ENCODE measurements at regions not wholly inside any gene's neighbourhood (a gene's known extent, or its start where the extent isn't known, plus 50 kb on each side); places are given as distances from the start of the nearest gene placed in this dataset.
A peak's percentile ranks its signal among the peaks of the same experiment; 100 is the strongest.

DNA sequence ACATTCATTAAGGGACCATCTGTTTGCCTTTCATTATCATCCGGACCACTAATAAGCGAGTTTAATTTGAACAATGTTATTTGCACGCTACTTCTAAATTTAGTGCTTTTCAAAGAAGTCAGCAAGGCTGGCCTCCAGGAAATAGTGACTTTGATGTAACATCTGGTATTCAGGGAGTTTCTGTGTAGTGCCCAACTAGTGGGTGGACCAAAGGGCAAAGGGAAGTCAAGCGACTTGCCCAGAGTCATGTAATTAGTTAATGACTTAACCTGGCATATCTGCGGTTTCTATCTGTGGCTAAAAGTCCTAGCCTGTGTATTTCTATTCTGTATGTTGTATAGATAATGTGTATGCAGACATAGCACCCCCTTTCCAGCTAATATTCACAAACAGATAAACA, 56.3 kb upstream of the LCORL start:
- no peaks in the 10 kb centered on the region for H3K36me3 ChIP-seq
- no peaks in the 10 kb centered on the region for H3K9me3 ChIP-seq
- WGBS, 4 donors: 53 to 71% (median 67%) methylated on average over 5 of the region's 5 CpGs
- H3K4me1 ChIP-seq: peaks cover 0 to 13% (median 3%) of the 10 kb centered on the region in 12 donors
- ATAC-seq: no peak
- DNase-seq: no peak
- TF ChIP-seq POLR2A (IDR thresholded peaks at IDR 0.05): no peak
- TF ChIP-seq, protein P1, sequence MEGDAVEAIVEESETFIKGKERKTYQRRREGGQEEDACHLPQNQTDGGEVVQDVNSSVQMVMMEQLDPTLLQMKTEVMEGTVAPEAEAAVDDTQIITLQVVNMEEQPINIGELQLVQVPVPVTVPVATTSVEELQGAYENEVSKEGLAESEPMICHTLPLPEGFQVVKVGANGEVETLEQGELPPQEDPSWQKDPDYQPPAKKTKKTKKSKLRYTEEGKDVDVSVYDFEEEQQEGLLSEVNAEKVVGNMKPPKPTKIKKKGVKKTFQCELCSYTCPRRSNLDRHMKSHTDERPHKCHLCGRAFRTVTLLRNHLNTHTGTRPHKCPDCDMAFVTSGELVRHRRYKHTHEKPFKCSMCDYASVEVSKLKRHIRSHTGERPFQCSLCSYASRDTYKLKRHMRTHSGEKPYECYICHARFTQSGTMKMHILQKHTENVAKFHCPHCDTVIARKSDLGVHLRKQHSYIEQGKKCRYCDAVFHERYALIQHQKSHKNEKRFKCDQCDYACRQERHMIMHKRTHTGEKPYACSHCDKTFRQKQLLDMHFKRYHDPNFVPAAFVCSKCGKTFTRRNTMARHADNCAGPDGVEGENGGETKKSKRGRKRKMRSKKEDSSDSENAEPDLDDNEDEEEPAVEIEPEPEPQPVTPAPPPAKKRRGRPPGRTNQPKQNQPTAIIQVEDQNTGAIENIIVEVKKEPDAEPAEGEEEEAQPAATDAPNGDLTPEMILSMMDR (IDR thresholded peaks at IDR 0.05): no peak
- intact Hi-C loops (cut with DNase I): loop anchor here in 2 of 10 donors (5.0 to 10.0 kb wide), 2 partner anchors 237 to 289 kb away; no protein-coding TSS in a partner anchor
- H3K4me3 ChIP-seq: no peak overlapping the region
- peaks cover 0 to 6% (median 0%) of the 10 kb centered on the region in 9 donors for H3K27me3 ChIP-seq
- H3K27ac ChIP-seq: no peak overlapping the region

DNA sequence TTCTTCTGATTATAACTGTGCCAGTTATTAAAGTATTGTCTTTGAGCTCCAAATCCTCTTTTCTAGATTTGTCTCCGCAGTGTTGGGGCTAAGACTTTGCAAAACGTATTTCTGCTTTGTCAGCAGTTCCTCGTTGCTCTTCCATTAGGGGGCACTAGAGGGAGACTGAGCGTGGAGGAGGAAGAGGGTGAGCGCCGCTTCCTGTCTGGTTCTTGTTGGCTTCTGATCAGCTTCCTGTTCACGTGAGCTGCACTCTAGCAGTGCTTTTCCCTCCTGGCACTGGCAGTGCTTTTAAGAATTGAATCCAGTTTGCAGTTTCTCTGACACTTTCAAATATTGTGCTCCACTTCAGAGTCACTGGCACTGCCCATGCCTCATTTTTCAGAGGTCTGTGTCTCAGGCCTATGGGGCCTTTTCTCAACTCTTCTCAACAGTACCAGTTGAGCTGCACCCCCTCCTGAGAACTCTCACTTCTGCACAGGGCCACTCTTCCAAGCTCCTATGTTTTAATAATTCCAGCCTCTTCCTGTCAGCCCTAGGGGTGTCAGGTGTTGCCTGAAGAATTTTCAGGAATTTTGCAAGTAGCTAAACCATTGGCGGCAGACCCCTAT, 54.4 kb upstream of the LCORL start:
- intact Hi-C loops (cut with DNase I): loop anchor here in 2 of 10 donors (5.0 to 10.0 kb wide), 2 partner anchors 239 to 291 kb away; no protein-coding TSS in a partner anchor
- 54 to 73% (median 59%) methylated on average over 8 of the region's 8 CpGs for WGBS, 4 donors
- peaks cover 0 to 4% (median 0%) of the 10 kb centered on the region in 9 donors for H3K27me3 ChIP-seq
- peak overlapping the region in 3 of 12 donors; percentile 2 to 41 (median 21) for H3K27ac ChIP-seq
- H3K9me3 ChIP-seq: no peaks in the 10 kb centered on the region
- ATAC-seq: peak in 2 of 4 donors; percentile 52 to 78
- no peak for TF ChIP-seq POLR2A (IDR thresholded peaks at IDR 0.05)
- TF ChIP-seq, protein P1 (IDR thresholded peaks at IDR 0.05): peak; percentile 29 to 60 (median 50)
- no peaks in the 10 kb centered on the region for H3K36me3 ChIP-seq
- H3K4me1 ChIP-seq: peaks cover 0 to 13% (median 3%) of the 10 kb centered on the region in 12 donors
- no peak overlapping the region for H3K4me3 ChIP-seq
- peak in 4 of 5 donors; percentile 33 to 57 (median 40) for DNase-seq

DNA sequence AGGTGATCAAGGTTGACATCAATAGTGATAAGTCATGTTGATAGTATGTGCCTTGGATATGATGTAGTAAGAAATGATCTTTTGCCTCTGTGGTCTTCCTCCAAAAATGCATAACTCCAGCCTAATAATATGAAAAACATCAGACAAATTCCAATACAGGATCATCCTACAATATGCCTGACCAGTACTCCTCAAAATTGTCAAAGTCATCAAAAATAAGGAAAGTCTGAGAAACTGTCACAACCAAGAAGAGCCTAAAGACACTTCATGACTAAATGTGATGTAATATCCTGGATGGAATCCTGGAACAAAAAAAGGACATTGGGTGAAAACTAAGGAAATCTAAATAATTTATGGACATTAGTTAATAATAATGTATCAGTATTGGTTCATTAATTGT, 50.3 kb upstream of the LCORL start:
- H3K4me1 ChIP-seq: peaks cover 0 to 13% (median 2%) of the 10 kb centered on the region in 12 donors
- no peak for DNase-seq
- no peak overlapping the region for H3K27ac ChIP-seq
- no peaks in the 10 kb centered on the region for H3K27me3 ChIP-seq
- no peaks in the 10 kb centered on the region for H3K9me3 ChIP-seq
- H3K36me3 ChIP-seq: no peaks in the 10 kb centered on the region
- no peak overlapping the region for H3K4me3 ChIP-seq
- TF ChIP-seq POLR2A (IDR thresholded peaks at IDR 0.05): no peak
- TF ChIP-seq, protein P1 (IDR thresholded peaks at IDR 0.05): no peak
- ATAC-seq: no peak
- intact Hi-C loops (cut with DNase I): loop anchor here in 2 of 10 donors (5.0 to 10.0 kb wide), 2 partner anchors 243 to 245 kb away; no protein-coding TSS in a partner anchor

Data from heart left ventricle (tissue), 16 donors.